ENCODE measurements at regions not wholly inside any gene's neighbourhood (a gene's known extent, or its start where the extent isn't known, plus 50 kb on each side); places are given as distances from the start of the nearest gene placed in this dataset.
"Not testable (repeated sequence)": the region's sequence is repeated elsewhere in the genome, so short reads cannot be mapped to it uniquely, and the experiment has no call there.

GRCh38 chr5:44048276-44048984 is 340.8 kb downstream of the FGF10 start:
- no peak for DNase-seq

GRCh38 chr5:44046619-44047364 is 342.4 kb downstream of the FGF10 start:
- DNase-seq: no peak

- not testable (repeated sequence) for DNase-seq
Measured at GRCh38 chr5:44044549-44044948, 344.7 kb downstream of the FGF10 start.

GRCh38 chr5:44028226-44028625 is 361.0 kb downstream of the FGF10 start:
- DNase-seq: no peak

GRCh38 chr5:44022622-44023021 is 366.6 kb downstream of the FGF10 start:
- no peak for DNase-seq

- no peak for DNase-seq
Measured at GRCh38 chr5:44011518-44011917, 377.7 kb downstream of the FGF10 start.

- DNase-seq: no peak
Measured at GRCh38 chr5:44002381-44002901, 386.8 kb downstream of the FGF10 start.

- no peak for DNase-seq
Measured at GRCh38 chr5:44001675-44002380, 387.4 kb downstream of the FGF10 start.

GRCh38 chr5:44001236-44001635 is 388.0 kb downstream of the FGF10 start:
- no peak for DNase-seq

GRCh38 chr5:43997647-43998272 is 391.5 kb downstream of the FGF10 start:
- no peak for DNase-seq

GRCh38 chr5:43996221-43996620 is 393.0 kb downstream of the FGF10 start:
- DNase-seq: no peak

GRCh38 chr5:43994352-43994708 is 391.4 kb downstream of the NNT start:
- DNase-seq: no peak

GRCh38 chr5:43993634-43994351 is 390.8 kb downstream of the NNT start:
- no peak for DNase-seq

- DNase-seq: no peak
Measured at GRCh38 chr5:43985411-43985810, 382.4 kb downstream of the NNT start.

- DNase-seq: no peak
Measured at GRCh38 chr5:43981556-43981955, 378.6 kb downstream of the NNT start.

- no peak for DNase-seq
Measured at GRCh38 chr5:43973908-43974307, 370.9 kb downstream of the NNT start.

GRCh38 chr5:43973318-43973717 is 370.3 kb downstream of the NNT start:
- no peak for DNase-seq

- DNase-seq: no peak
Measured at GRCh38 chr5:43967165-43967564, 364.2 kb downstream of the NNT start.

- DNase-seq: no peak
Measured at GRCh38 chr5:43959144-43959543, 356.2 kb downstream of the NNT start.

GRCh38 chr5:43947935-43948334 is 345.0 kb downstream of the NNT start:
- DNase-seq: no peak

- no peak for DNase-seq
Measured at GRCh38 chr5:43941806-43942205, 338.8 kb downstream of the NNT start.

GRCh38 chr5:43940562-43940961 is 337.6 kb downstream of the NNT start:
- DNase-seq: no peak

GRCh38 chr5:43926923-43927322 is 323.9 kb downstream of the NNT start:
- no peak for DNase-seq

Data from NK-92 treated with Interleukin-12 subunit alpha and Interleukin-12 subunit beta, amount 100 ng/mL, for 24 hours (cell line).